ENCODE measurements at regions not wholly inside any gene's neighbourhood (a gene's known extent, or its start where the extent isn't known, plus 50 kb on each side); places are given as distances from the start of the nearest gene placed in this dataset.

DNA sequence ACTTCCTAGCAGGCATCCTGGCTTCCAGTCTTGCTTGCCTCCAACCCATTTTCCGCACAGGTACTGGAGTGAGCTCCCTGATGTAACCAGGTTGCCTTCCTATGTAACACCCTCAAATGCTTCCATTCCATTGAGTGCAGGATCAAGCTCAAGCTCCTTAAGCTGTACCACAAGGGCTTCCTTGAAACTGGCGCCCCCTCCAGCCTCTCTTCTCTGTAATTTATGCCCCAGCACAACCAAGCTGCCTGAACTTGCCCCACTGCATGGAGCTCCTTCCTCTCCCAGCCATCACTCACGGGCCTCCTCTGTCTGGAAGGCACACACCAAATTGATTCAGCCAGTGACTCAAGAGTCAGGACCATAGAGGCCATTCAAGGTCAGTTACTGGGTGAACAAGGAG, 234.8 kb upstream of the RPL38 start:
- no peak for TF ChIP-seq EZH2 (IDR thresholded peaks at IDR 0.05)
- TF ChIP-seq POLR2AphosphoS5 (IDR thresholded peaks at IDR 0.05; ENCODE audit: borderline replicate concordance, low read depth, low read length), result no peak

Measured in SK-N-MC (cell line).